Ascending aorta (tissue), 2 donors: ENCODE measurements at regions not wholly inside any gene's neighbourhood (a gene's known extent, or its start where the extent isn't known, plus 50 kb on each side); places are given as distances from the start of the nearest gene placed in this dataset.

Source experiments
- DNase-seq, 2 donors: peaks; one replicate each; pipeline ENCODE4 v3.0.0-alpha.2; 2019; ENCODE audit warnings: low spot score in 2 of 2
- H3K27ac ChIP-seq, 2 donors: fragments of 200-600 bp; sonication (generic); one replicate each; pipeline ENCODE4 v1.5.1; 2016 to 2017; ENCODE audit warnings: mild to moderate bottlenecking in 1 of 2
- H3K27me3 ChIP-seq: fragments of 200-600 bp; sonication (generic); one replicate; pipeline ENCODE4 v1.5.1; 2017
- H3K36me3 ChIP-seq, 2 donors: fragments of 200-600 bp; sonication (generic); one replicate each; pipeline ENCODE4 v1.5.1; 2016
- H3K4me1 ChIP-seq, 2 donors: fragments of 200-600 bp; sonication (generic); one replicate each; pipeline ENCODE4 v1.5.1; 2016 to 2017; ENCODE audit warnings: mild to moderate bottlenecking in 1 of 2
- H3K4me3 ChIP-seq, 2 donors: fragments of 200-600 bp; sonication (generic); one replicate each; pipeline ENCODE4 v1.5.1; 2016 to 2017; ENCODE audit warnings: mild to moderate bottlenecking in 1 of 2
- H3K9me3 ChIP-seq, 2 donors: fragments of 200-600 bp; sonication (generic); one replicate each; pipeline ENCODE4 v1.5.1; 2016
- CTCF ChIP-seq, 3 experiments: fragments of 200-600 bp in 2 of 3; fragments of 450-650 bp in 1 of 3; sonication (generic) in 2 of 3; IDR thresholded peaks; one replicate each; pipeline ENCODE4 v1.5.1; 2016 to 2019; ENCODE audit warnings: antibody characterized with exemption in 3 of 3, mild to moderate bottlenecking in 1 of 3, moderate library complexity in 1 of 3
- intact Hi-C: fragments of 100-400 bp; cut with DNase I; formaldehyde crosslinking; loops from one replicate; pipeline ENCODE4 v1.15.1; 2023

GRCh38 chr6:44727651-44728630 lies 340.4 kb downstream of the CDC5L start:
- intact Hi-C loops: no loop called here
- no peak overlapping the region for H3K27ac ChIP-seq
- no peak for TF ChIP-seq CTCF (IDR thresholded peaks at IDR 0.05)
- H3K4me3 ChIP-seq: no peak overlapping the region
- no peaks in the 10 kb centered on the region for H3K9me3 ChIP-seq
- H3K36me3 ChIP-seq: no peaks in the 10 kb centered on the region
- no peaks in the 10 kb centered on the region for H3K4me1 ChIP-seq
- no peaks in the 10 kb centered on the region for H3K27me3 ChIP-seq
- DNase-seq: no peak

- TF ChIP-seq CTCF (IDR thresholded peaks at IDR 0.05): no peak
- no peak overlapping the region for H3K4me3 ChIP-seq
- H3K36me3 ChIP-seq: no peaks in the 10 kb centered on the region
- no peaks in the 10 kb centered on the region for H3K27me3 ChIP-seq
- no peaks in the 10 kb centered on the region for H3K4me1 ChIP-seq
- no peak for DNase-seq
- intact Hi-C loops: no loop called here
- no peaks in the 10 kb centered on the region for H3K9me3 ChIP-seq
- H3K27ac ChIP-seq: no peak overlapping the region
These were observed 343.4 kb downstream of the CDC5L start for GRCh38 chr6:44730771-44731391.

GRCh38 chr6:44731485-44732095 lies 344.1 kb downstream of the CDC5L start:
- Histone ChIP-seq H3K27me3 (no peaks in the 10 kb centered on the region), H3K4me3 (no peak overlapping the region), H3K9me3 (no peaks in the 10 kb centered on the region), H3K36me3 (no peaks in the 10 kb centered on the region), H3K27ac (no peak overlapping the region), H3K4me1 (no peaks in the 10 kb centered on the region)
- no peak for TF ChIP-seq CTCF (IDR thresholded peaks at IDR 0.05)
- intact Hi-C loops: no loop called here
- DNase-seq: no peak

- intact Hi-C loops: no loop called here
- TF ChIP-seq CTCF (IDR thresholded peaks at IDR 0.05): no peak
- no peak for DNase-seq
These were observed 344.7 kb downstream of the CDC5L start for GRCh38 chr6:44732243-44732642.

GRCh38 chr6:44733126-44733525 lies 345.6 kb downstream of the CDC5L start:
- H3K4me1 ChIP-seq: no peaks in the 10 kb centered on the region
- no peak overlapping the region for H3K27ac ChIP-seq
- H3K9me3 ChIP-seq: no peaks in the 10 kb centered on the region
- no peaks in the 10 kb centered on the region for H3K36me3 ChIP-seq
- TF ChIP-seq CTCF (IDR thresholded peaks at IDR 0.05): no peak
- intact Hi-C loops: no loop called here
- H3K27me3 ChIP-seq: no peaks in the 10 kb centered on the region
- no peak overlapping the region for H3K4me3 ChIP-seq
- no peak for DNase-seq

More at GRCh38 chr6:44732243-44732642, 344.7 kb downstream of the CDC5L start:
- no peaks in the 10 kb centered on the region for H3K9me3 ChIP-seq
- H3K4me1 ChIP-seq: no peaks in the 10 kb centered on the region
- no peaks in the 10 kb centered on the region for H3K27me3 ChIP-seq
- no peaks in the 10 kb centered on the region for H3K36me3 ChIP-seq
- no peak overlapping the region for H3K27ac ChIP-seq
- H3K4me3 ChIP-seq: no peak overlapping the region
